GM18517 (cell line): ENCODE measurements at regions not wholly inside any gene's neighbourhood (a gene's known extent, or its start where the extent isn't known, plus 50 kb on each side); places are given as distances from the start of the nearest gene placed in this dataset.

ENCODE experiments used
- ATAC-seq: cut with Tn5 transposase; IDR thresholded peaks from one replicate; pipeline ENCODE4 v1.9.1; 2021; ENCODE audit warnings: mild to moderate bottlenecking, moderate library complexity; ENCODE audit not compliant: unreplicated experiment

- ATAC-seq: no peak
These were observed 229.3 kb downstream of the SNX18 start for GRCh38 chr5:54746777-54747398.

GRCh38 chr5:54746346-54746745 is 228.8 kb downstream of the SNX18 start:
- ATAC-seq: no peak

- ATAC-seq: no peak
These were observed 228.0 kb downstream of the SNX18 start for GRCh38 chr5:54745599-54745998.

- ATAC-seq: no peak
These were observed 226.6 kb downstream of the SNX18 start for GRCh38 chr5:54743997-54744788.

GRCh38 chr5:54743581-54743980 is 226.0 kb downstream of the SNX18 start:
- no peak for ATAC-seq

- no peak for ATAC-seq
These were observed 224.9 kb downstream of the SNX18 start for GRCh38 chr5:54742417-54742891.

GRCh38 chr5:54741711-54742110 is 224.2 kb downstream of the SNX18 start:
- ATAC-seq: no peak

- no peak for ATAC-seq
These were observed 222.6 kb downstream of the SNX18 start for GRCh38 chr5:54740141-54740540.

- ATAC-seq: no peak
These were observed 221.8 kb downstream of the SNX18 start for GRCh38 chr5:54739371-54739770.

- ATAC-seq: no peak
These were observed 221.4 kb downstream of the SNX18 start for GRCh38 chr5:54738973-54739367.

GRCh38 chr5:54738118-54738972 is 220.8 kb downstream of the SNX18 start:
- ATAC-seq: no peak

- no peak for ATAC-seq
These were observed 218.6 kb downstream of the SNX18 start for GRCh38 chr5:54736003-54736797.

GRCh38 chr5:54733101-54733500 is 215.5 kb downstream of the SNX18 start:
- ATAC-seq: no peak

GRCh38 chr5:54732108-54732507 is 214.5 kb downstream of the SNX18 start:
- no peak for ATAC-seq

GRCh38 chr5:54728588-54728915 is 211.0 kb downstream of the SNX18 start:
- ATAC-seq: no peak

GRCh38 chr5:54727874-54728587 is 210.5 kb downstream of the SNX18 start:
- no peak for ATAC-seq

GRCh38 chr5:54725391-54726280 is 208.1 kb downstream of the SNX18 start:
- ATAC-seq: no peak

- no peak for ATAC-seq
These were observed 205.4 kb downstream of the SNX18 start for GRCh38 chr5:54722846-54723433.
